Endothelial cell of umbilical vein (primary cell): ENCODE measurements at regions not wholly inside any gene's neighbourhood (a gene's known extent, or its start where the extent isn't known, plus 50 kb on each side); places are given as distances from the start of the nearest gene placed in this dataset.

ENCODE experiments used
- BruUV-seq: library from RNA; stranded (reverse); fragments of 400-500 nt; replicated peaks from 2 replicates; lab custom pipeline; 2021; lab: Mats Ljungman, UMichigan
- CTCF ChIA-PET: fragments of 300-600, 350-600 bp; sonication (Branson Sonifier 250); formaldehyde crosslinking; loops from one replicate; lab custom pipeline; 2021; ENCODE audit warnings: antibody characterized with exemption, inconsistent platforms; lab: Charles Lee
- POLR2A ChIA-PET: fragments of 300-600, 350-600 bp; sonication (Branson Sonifier 250); formaldehyde crosslinking; loops from one replicate; lab custom pipeline; 2021; ENCODE audit warnings: antibody characterized with exemption, inconsistent platforms; lab: Charles Lee
- DNase-seq: peaks from one replicate; pipeline ENCODE4 v3.0.0-alpha.2; 2011; ENCODE audit warnings: low read depth, low spot score
- FAIRE-seq: peaks from 2 replicates; lab custom pipeline; 2011; peaks lifted over from hg19 to GRCh38; lab: Jason Lieb, UNC
- H2AFZ ChIP-seq: 2 replicates; pipeline ENCODE4 v1.6.0; 2012; ENCODE audit warnings: low read depth, low read length, control low read depth, inconsistent platforms
- H3K27ac ChIP-seq: 2 replicates; pipeline ENCODE4 v1.5.1; 2011; ENCODE audit warnings: low read depth, mild to moderate bottlenecking, control low read depth, low read length, moderate library complexity; ENCODE audit not compliant: insufficient read depth
- H3K27me3 ChIP-seq, 2 experiments: 2 replicates each; pipeline versions ENCODE4 v1.6.0 to v1.6.1; 2011; ENCODE audit warnings: low read length in 2 of 2, mixed read lengths in 1 of 2; ENCODE audit not compliant: control insufficient read depth in 2 of 2, insufficient read depth in 2 of 2
- H3K36me3 ChIP-seq, 2 experiments: 2 replicates in 1 of 2; 3 replicates in 1 of 2; pipeline ENCODE4 v1.5.1; 2011; ENCODE audit warnings: low read length in 2 of 2, mild to moderate bottlenecking in 1 of 2, moderate library complexity in 1 of 2; ENCODE audit not compliant: control insufficient read depth in 2 of 2, insufficient read depth in 2 of 2; ENCODE audit errors: extremely low read depth in 1 of 2
- H3K4me1 ChIP-seq: 3 replicates; pipeline ENCODE4 v1.5.1; 2011; ENCODE audit warnings: mild to moderate bottlenecking, low read length; ENCODE audit not compliant: control insufficient read depth, insufficient read depth; ENCODE audit errors: extremely low read depth
- H3K4me2 ChIP-seq: 2 replicates; pipeline ENCODE4 v1.6.1; 2011; ENCODE audit warnings: low read length, control low read depth, mixed read lengths; ENCODE audit not compliant: insufficient read depth
- H3K4me3 ChIP-seq, 3 experiments: fragments of 200-600 bp in 1 of 3; sonication (generic), shearing (Covaris generic) in 1 of 3; replicated peaks in 1 of 3; 2 replicates each; pipeline ENCODE4 v1.5.1; 2011 to 2016; ENCODE audit warnings: control low read depth in 3 of 3, low read length in 3 of 3, mild to moderate bottlenecking in 2 of 3, inconsistent platforms in 1 of 3, low read depth in 1 of 3, moderate library complexity in 1 of 3; ENCODE audit not compliant: insufficient read depth in 1 of 3
- H3K79me2 ChIP-seq: 2 replicates; pipeline ENCODE4 v1.6.0; 2012; ENCODE audit warnings: low read length, inconsistent platforms; ENCODE audit not compliant: control insufficient read depth, insufficient read depth
- H3K9ac ChIP-seq: replicated peaks from 2 replicates; pipeline ENCODE3; 2011; ENCODE audit warnings: low read length, control low read depth; ENCODE audit not compliant: insufficient read depth; ENCODE audit errors: extremely low read depth
- H3K9me1 ChIP-seq: replicated peaks from 3 replicates; pipeline ENCODE4 v1.6.0; 2011; ENCODE audit warnings: mild to moderate bottlenecking, low read length; ENCODE audit not compliant: control insufficient read depth, insufficient read depth; ENCODE audit errors: extremely low read depth
- H3K9me3 ChIP-seq: replicated peaks from 2 replicates; pipeline ENCODE4 v1.5.1; 2012; ENCODE audit warnings: low read length, inconsistent platforms; ENCODE audit not compliant: control insufficient read depth, insufficient read depth
- H4K20me1 ChIP-seq: replicated peaks from 2 replicates; pipeline ENCODE3; 2011; ENCODE audit warnings: mild to moderate bottlenecking, low read length; ENCODE audit not compliant: control insufficient read depth, insufficient read depth; ENCODE audit errors: extremely low read depth
- CTCF ChIP-seq, 2 donors: IDR thresholded peaks; 1 replicate in 1 of 2; 2 replicates in 1 of 2; pipeline ENCODE4 v1.5.1; 2011; ENCODE audit warnings: low read length in 2 of 2, mild to moderate bottlenecking in 2 of 2, moderate library complexity in 2 of 2, control low read depth in 1 of 2, inconsistent platforms in 1 of 2, low read depth in 1 of 2; ENCODE audit not compliant: insufficient read depth in 1 of 2; ENCODE audit errors: extremely low read depth in 1 of 2
- EZH2 ChIP-seq: IDR thresholded peaks from 2 replicates; pipeline ENCODE4 v1.6.1; 2012; ENCODE audit warnings: borderline replicate concordance, low read depth, mild to moderate bottlenecking, moderate library complexity, low read length, inconsistent platforms; ENCODE audit not compliant: severe bottlenecking
- GATA2 ChIP-seq: IDR thresholded peaks from 2 replicates; pipeline ENCODE4 v1.7.0; 2011; ENCODE audit warnings: low read depth, mild to moderate bottlenecking, moderate library complexity, mixed read lengths, low read length; ENCODE audit not compliant: insufficient read length, insufficient read depth
- JUN ChIP-seq: IDR thresholded peaks from 2 replicates; pipeline ENCODE4 v1.6.1; 2011; ENCODE audit warnings: borderline replicate concordance, low read depth; ENCODE audit not compliant: insufficient read length, insufficient read depth
- MAX ChIP-seq: IDR thresholded peaks from 2 replicates; pipeline ENCODE4 v1.6.1; 2011; ENCODE audit not compliant: insufficient read depth, insufficient read length
- MYC ChIP-seq: IDR thresholded peaks from one replicate; pipeline ENCODE4 v1.6.1; 2011; ENCODE audit warnings: mild to moderate bottlenecking, low read depth, low read length
- POLR2A ChIP-seq: IDR thresholded peaks from 2 replicates; pipeline ENCODE4 v1.6.1; 2012; ENCODE audit warnings: low read depth, mild to moderate bottlenecking, control low read depth, low read length
- POLR2AphosphoS5 ChIP-seq: IDR thresholded peaks from 2 replicates; pipeline ENCODE4 v1.6.1; 2012; ENCODE audit warnings: low read depth, mild to moderate bottlenecking, control low read depth, low read length, moderate library complexity; ENCODE audit not compliant: insufficient read depth
- dilution Hi-C: fragments of 300-500 bp; cut with MboI; formaldehyde crosslinking; loops from one replicate; pipeline ENCODE4 v1.15.0; 2019; ENCODE audit warnings: low sequenced_read_pairs; ENCODE audit not compliant: extremely low pct_ligation_motif_present
- intact Hi-C: fragments of 100-400 bp; cut with micrococcal nuclease; formaldehyde crosslinking; loops from one replicate; pipeline ENCODE4 v1.10.0; 2022

GRCh38 chr11:70637949-70638583, 239.7 kb downstream of the CTTN start:
- FAIRE-seq (no peak), DNase-seq (no peak)
- TF ChIP-seq JUN (no peak), MYC (no peak), CTCF (IDR thresholded peaks at IDR 0.05; ENCODE audit: extremely low read depth in 1 of 2, insufficient read depth in 1 of 2, low read depth in 1 of 2, low read length in 2 of 2) (no peak), POLR2A (no peak), POLR2AphosphoS5 (no peak)
- dilution Hi-C loops, result no loop called here
- no peaks in the 10 kb centered on the region for H3K9me1 ChIP-seq
- no peaks in the 10 kb centered on the region for H3K4me1 ChIP-seq
- no peak overlapping the region for H3K27ac ChIP-seq
- no peaks in the 10 kb centered on the region for H3K79me2 ChIP-seq
- intact Hi-C loops, result no loop called here
- H3K9me3 ChIP-seq, result no peaks in the 10 kb centered on the region
- H3K4me2 ChIP-seq, result no peak overlapping the region
- H3K36me3 ChIP-seq, result no peaks in the 10 kb centered on the region
- H3K4me3 ChIP-seq, result no peak overlapping the region
- no peaks in the 10 kb centered on the region for H3K27me3 ChIP-seq
- no peaks in the 10 kb centered on the region for H4K20me1 ChIP-seq
- no TSS peak for BruUV-seq
- H3K9ac ChIP-seq, result no peak overlapping the region
- H2AFZ ChIP-seq, result no peak overlapping the region
- ChIA-PET CTCF (no interaction called here), POLR2A (no interaction called here)

- ChIA-PET CTCF (no interaction called here), POLR2A (no interaction called here)
- Histone ChIP-seq H2AFZ (no peak overlapping the region), H3K36me3 (no peaks in the 10 kb centered on the region), H3K9ac (no peak overlapping the region), H4K20me1 (no peaks in the 10 kb centered on the region), H3K9me1 (no peaks in the 10 kb centered on the region), H3K4me3 (no peak overlapping the region), H3K4me1 (no peaks in the 10 kb centered on the region), H3K79me2 (no peaks in the 10 kb centered on the region), H3K27me3 (no peaks in the 10 kb centered on the region), H3K4me2 (no peak overlapping the region), H3K9me3 (no peaks in the 10 kb centered on the region), H3K27ac (no peak overlapping the region)
- intact Hi-C loops, result no loop called here
- BruUV-seq, result no TSS peak
- dilution Hi-C loops, result no loop called here
- FAIRE-seq, result no peak
- TF ChIP-seq EZH2 (no peak), MAX (no peak), JUN (no peak), GATA2 (no peak)
- no peak for DNase-seq
These were observed 242.1 kb downstream of the CTTN start for GRCh38 chr11:70640408-70640807.
